ENCODE measurements at regions not wholly inside any gene's neighbourhood (a gene's known extent, or its start where the extent isn't known, plus 50 kb on each side); places are given as distances from the start of the nearest gene placed in this dataset.

- ATAC-seq: no peak
Observed at GRCh38 chr9:109728686-109729300, 51.2 kb upstream of the PALM2AKAP2 start.

GRCh38 chr9:109729513-109729912 lies 50.5 kb upstream of the PALM2AKAP2 start:
- intact Hi-C loops (cut with DNase I): no loop called here
- Histone ChIP-seq H3K4me1 (peaks cover 0 to 22% (median 8%) of the 10 kb centered on the region in 4 donors), H3K27me3 (no peaks in the 10 kb centered on the region), H3K4me3 (no peak overlapping the region), H3K9me3 (no peaks in the 10 kb centered on the region), H3K36me3 (no peaks in the 10 kb centered on the region), H3K27ac (no peak overlapping the region)
- WGBS (ENCODE audit: insufficient coverage, low coverage, low lambda C conversion rate, missing lambda C conversion rate): 79% methylated on average over 2 of the region's 2 CpGs
- TF ChIP-seq POLR2A (IDR thresholded peaks at IDR 0.05) (no peak), CTCF (IDR thresholded peaks at IDR 0.05) (no peak)
- DNase-seq: no peak
- ATAC-seq: no peak

More at GRCh38 chr9:109728686-109729300, 51.2 kb upstream of the PALM2AKAP2 start:
- intact Hi-C loops (cut with DNase I): no loop called here
- Histone ChIP-seq H3K9me3 (no peaks in the 10 kb centered on the region), H3K4me3 (no peak overlapping the region), H3K27me3 (no peaks in the 10 kb centered on the region), H3K36me3 (no peaks in the 10 kb centered on the region), H3K4me1 (peaks cover 0 to 18% (median 8%) of the 10 kb centered on the region in 4 donors), H3K27ac (no peak overlapping the region)
- 69% methylated on average over 3 of the region's 3 CpGs for WGBS (ENCODE audit: insufficient coverage, low coverage, low lambda C conversion rate, missing lambda C conversion rate)
- no peak for DNase-seq
- TF ChIP-seq CTCF (IDR thresholded peaks at IDR 0.05) (no peak), POLR2A (IDR thresholded peaks at IDR 0.05) (no peak)
